IMR-90 (cell line): ENCODE measurements at regions not wholly inside any gene's neighbourhood (a gene's known extent, or its start where the extent isn't known, plus 50 kb on each side); places are given as distances from the start of the nearest gene placed in this dataset.

Source experiments
- ATAC-seq: fragments of 200-7000 bp; cut with Tn5 transposase; 2 replicates; pipeline ENCODE4 v1.9.1; 2020; ENCODE audit warnings: low read depth, mild to moderate bottlenecking, moderate library complexity
- BruUV-seq: library from RNA; stranded (reverse); fragments of 400-500 nt; replicated peaks from 2 replicates; lab custom pipeline; 2021; lab: Mats Ljungman, UMichigan
- CTCF ChIA-PET: fragments of 300-600 bp; formaldehyde crosslinking; extraction: SDS; loops from one replicate; lab custom pipeline; 2021; ENCODE audit warnings: antibody characterized with exemption; lab: Yijun Ruan, JAX
- POLR2A ChIA-PET: fragments of 300-600 bp; sonication (Branson Sonifier 250); formaldehyde crosslinking; loops from one replicate; lab custom pipeline; 2022; ENCODE audit warnings: antibody characterized with exemption; ENCODE audit not compliant: unreplicated experiment; lab: Charles Lee
- DNase-seq: peaks from one replicate; pipeline ENCODE4 v3.0.0; 2013
- H2AFZ ChIP-seq: replicated peaks from 2 replicates; pipeline ENCODE3; 2013; ENCODE audit warnings: low read length, mild to moderate bottlenecking; ENCODE audit not compliant: poor library complexity
- H2AK5ac ChIP-seq: 2 replicates; pipeline ENCODE4 v1.6.1; 2013; ENCODE audit warnings: low read depth, low read length, inconsistent platforms
- H2AK9ac ChIP-seq: replicated peaks from 2 replicates; pipeline ENCODE3; 2013; ENCODE audit warnings: mild to moderate bottlenecking, low read depth, low read length, moderate library complexity; ENCODE audit not compliant: poor library complexity
- H2BK120ac ChIP-seq: 2 replicates; pipeline ENCODE4 v1.6.1; 2013; ENCODE audit warnings: low read depth, low read length, inconsistent platforms
- H2BK15ac ChIP-seq: 3 replicates; pipeline ENCODE4 v1.6.1; 2013; ENCODE audit warnings: low read depth, low read length, inconsistent platforms
- H2BK20ac ChIP-seq: 2 replicates; pipeline ENCODE4 v1.6.1; 2013; ENCODE audit warnings: low read depth, mild to moderate bottlenecking, inconsistent platforms, low read length, moderate library complexity
- H2BK5ac ChIP-seq: 2 replicates; pipeline ENCODE4 v1.6.1; 2013; ENCODE audit warnings: mild to moderate bottlenecking, low read depth, low read length, inconsistent platforms; ENCODE audit not compliant: poor library complexity, severe bottlenecking
- H3K14ac ChIP-seq: replicated peaks from 2 replicates; pipeline ENCODE4 v1.6.1; 2013; ENCODE audit warnings: low read depth, low read length, inconsistent platforms
- H3K18ac ChIP-seq: 2 replicates; pipeline ENCODE4 v1.6.1; 2013; ENCODE audit warnings: low read depth, low read length, control low read depth
- H3K23ac ChIP-seq: 2 replicates; pipeline ENCODE4 v1.6.1; 2013; ENCODE audit warnings: low read depth, low read length, inconsistent platforms
- H3K27ac ChIP-seq: 2 replicates; pipeline ENCODE4 v1.5.1; 2013; ENCODE audit warnings: mild to moderate bottlenecking, control low read depth, low read length; ENCODE audit not compliant: insufficient read depth
- H3K27me3 ChIP-seq: 2 replicates; pipeline ENCODE4 v1.6.1; 2013; ENCODE audit warnings: low read length; ENCODE audit not compliant: control insufficient read depth, insufficient read depth
- H3K36me3 ChIP-seq: 2 replicates; pipeline ENCODE4 v1.6.1; 2013; ENCODE audit warnings: low read length, mixed read lengths; ENCODE audit not compliant: control insufficient read depth, insufficient read depth
- H3K4ac ChIP-seq: 2 replicates; pipeline ENCODE4 v1.6.1; 2013; ENCODE audit warnings: low read depth, low read length, inconsistent platforms
- H3K4me1 ChIP-seq: 2 replicates; pipeline ENCODE4 v1.6.1; 2013; ENCODE audit warnings: low read length, mixed read lengths; ENCODE audit not compliant: control insufficient read depth, insufficient read depth
- H3K4me2 ChIP-seq: 2 replicates; pipeline ENCODE4 v1.6.1; 2013; ENCODE audit warnings: low read depth, mild to moderate bottlenecking, control low read depth, low read length, moderate library complexity
- H3K4me3 ChIP-seq: 2 replicates; pipeline ENCODE4 v1.5.1; 2013; ENCODE audit warnings: low read depth, mild to moderate bottlenecking, control low read depth, low read length, moderate library complexity; ENCODE audit not compliant: insufficient read depth
- H3K56ac ChIP-seq: 2 replicates; pipeline ENCODE4 v1.6.1; 2013; ENCODE audit warnings: low read length, inconsistent platforms; ENCODE audit not compliant: insufficient read depth; ENCODE audit errors: extremely low read depth
- H3K79me1 ChIP-seq, 2 experiments: 2 replicates each; pipeline ENCODE4 v1.6.1; 2013; ENCODE audit warnings: low read length in 2 of 2, inconsistent platforms in 1 of 2, low read depth in 1 of 2
- H3K9ac ChIP-seq: 2 replicates; pipeline ENCODE4 v1.6.1; 2013; ENCODE audit warnings: low read depth, low read length, control low read depth
- H3K9me1 ChIP-seq: 2 replicates; pipeline ENCODE4 v1.6.1; 2013; ENCODE audit warnings: low read length, inconsistent platforms; ENCODE audit not compliant: insufficient read depth
- H3K9me3 ChIP-seq: 2 replicates; pipeline ENCODE4 v1.6.1; 2013; ENCODE audit warnings: low read length; ENCODE audit not compliant: control insufficient read depth, insufficient read depth
- H4K20me1 ChIP-seq: 2 replicates; pipeline ENCODE4 v1.6.1; 2013; ENCODE audit warnings: low read length, inconsistent platforms; ENCODE audit not compliant: insufficient read depth
- H4K5ac ChIP-seq: 2 replicates; pipeline ENCODE4 v1.6.1; 2013; ENCODE audit warnings: mild to moderate bottlenecking, low read depth, low read length, control low read depth
- H4K8ac ChIP-seq, 2 experiments: 2 replicates each; pipeline ENCODE4 v1.6.1; 2013; ENCODE audit warnings: low read depth in 2 of 2, low read length in 2 of 2, control low read depth in 1 of 2, inconsistent platforms in 1 of 2
- H4K91ac ChIP-seq: 2 replicates; pipeline ENCODE4 v1.6.1; 2013; ENCODE audit warnings: low read depth, low read length, inconsistent platforms; ENCODE audit not compliant: insufficient read depth
- BHLHE40 ChIP-seq: fragments of 150-350 bp; IDR thresholded peaks from 2 replicates; pipeline ENCODE4 v1.6.1; 2016; ENCODE audit warnings: mild to moderate bottlenecking, low read depth, low read length
- CEBPB ChIP-seq: IDR thresholded peaks from 2 replicates; pipeline ENCODE4 v1.6.1; 2012; ENCODE audit warnings: low read depth, low read length, improper control_type of control experiment
- CHD1 ChIP-seq: IDR thresholded peaks from 2 replicates; pipeline ENCODE4 v1.6.1; 2012; ENCODE audit warnings: low read depth, low read length, improper control_type of control experiment
- FOS ChIP-seq: fragments of 150-350 bp; IDR thresholded peaks from 2 replicates; pipeline ENCODE4 v1.6.1; 2016; ENCODE audit warnings: low read depth, low read length
- MAFK ChIP-seq: IDR thresholded peaks from 2 replicates; pipeline ENCODE4 v1.6.1; 2012; ENCODE audit warnings: low read depth, low read length, improper control_type of control experiment
- MAZ ChIP-seq: IDR thresholded peaks from 2 replicates; pipeline ENCODE4 v1.6.1; 2012; ENCODE audit warnings: low read depth, mild to moderate bottlenecking, low read length, improper control_type of control experiment, moderate library complexity, borderline replicate concordance
- MXI1 ChIP-seq: IDR thresholded peaks from 2 replicates; pipeline ENCODE4 v1.6.1; 2012; ENCODE audit warnings: low read depth, mild to moderate bottlenecking, low read length, moderate library complexity, borderline replicate concordance
- NFE2L2 ChIP-seq: fragments of 150-350 bp; IDR thresholded peaks from 2 replicates; pipeline ENCODE4 v1.6.1; 2016; ENCODE audit warnings: low read depth, mild to moderate bottlenecking, low read length
- POLR2A ChIP-seq: IDR thresholded peaks from 2 replicates; pipeline ENCODE4 v1.6.1; 2012; ENCODE audit warnings: mild to moderate bottlenecking, low read depth, low read length
- RCOR1 ChIP-seq: IDR thresholded peaks from 2 replicates; pipeline ENCODE4 v1.6.1; 2012; ENCODE audit warnings: mild to moderate bottlenecking, low read length, improper control_type of control experiment; ENCODE audit not compliant: insufficient replicate concordance
- RFX5 ChIP-seq: IDR thresholded peaks from 2 replicates; pipeline ENCODE4 v1.8.0; 2012; ENCODE audit warnings: low read depth, mild to moderate bottlenecking, low read length, moderate library complexity
- SMC3 ChIP-seq: fragments of 150-350 bp; IDR thresholded peaks from 2 replicates; pipeline ENCODE4 v1.6.1; 2016; ENCODE audit warnings: low read depth, mild to moderate bottlenecking, antibody characterized with exemption, low read length, moderate library complexity
- WGBS, 2 experiments: methylation state at CpG; one replicate each; pipeline versions ENCODE4 v1.1.5 to v1.1.7; 2013; ENCODE audit warnings: missing lambda C conversion rate in 2 of 2; ENCODE audit not compliant: insufficient read length in 1 of 2; ENCODE audit errors: extremely low coverage in 2 of 2; 5-methylcytosine and 5-hydroxymethylcytosine counted together
- dilution Hi-C: fragments of 300-500 bp; cut with HindIII; formaldehyde crosslinking; loops from one replicate; pipeline ENCODE4 v1.14.3; 2018; ENCODE audit warnings: low sequenced_read_pairs; ENCODE audit not compliant: unreplicated experiment
- in situ Hi-C: fragments of 300-500 bp; cut with MboI; formaldehyde crosslinking; loops from 3 replicates; pipeline ENCODE4 v1.14.3; 2019; ENCODE audit warnings: low sequenced_read_pairs, inconsistent platforms, mixed read lengths
- intact Hi-C: fragments of 100-400 bp; cut with micrococcal nuclease; formaldehyde crosslinking; loops from 2 replicates; pipeline ENCODE4 v1.10.0; 2022
- TF ChIP-seq, protein P1 (sequence below): fragments of 150-350 bp; IDR thresholded peaks from 2 replicates; pipeline ENCODE4 v1.6.1; 2016; ENCODE audit warnings: low read depth, mild to moderate bottlenecking, low read length, moderate library complexity, borderline replicate concordance
- TF ChIP-seq, protein P2 (sequence below): conservative IDR thresholded peaks from 2 replicates; pipeline ENCODE4 v1.5.1; 2012; ENCODE audit warnings: mild to moderate bottlenecking, low read depth, low read length, improper control_type of control experiment
- TF ChIP-seq, protein P3 (sequence below): fragments of 150-350 bp; IDR thresholded peaks from 2 replicates; pipeline ENCODE4 v1.6.1; 2017; ENCODE audit warnings: mild to moderate bottlenecking, antibody characterized with exemption, low read length, low read depth

DNA sequence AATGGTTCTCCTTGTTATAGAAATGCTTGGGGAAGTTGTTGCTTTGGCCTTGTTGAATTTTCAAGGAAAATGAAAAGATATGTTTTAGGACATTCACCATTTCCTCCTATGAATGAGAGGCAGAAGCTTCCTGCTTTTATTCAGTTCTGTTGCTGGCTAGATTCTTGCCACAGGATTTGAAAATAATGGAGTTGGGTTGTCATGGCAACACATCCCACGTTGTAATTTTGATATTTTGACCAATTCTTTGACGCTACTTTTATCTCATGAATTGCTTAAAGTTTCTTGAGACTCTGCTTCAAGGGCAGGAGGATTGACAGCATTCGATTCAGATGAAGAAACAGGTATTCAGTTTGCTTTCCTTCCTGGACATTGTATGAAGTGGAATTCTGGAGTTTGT is 331.5 kb downstream of the PRDM2 start:
- Histone ChIP-seq H3K14ac (no peak overlapping the region), H3K27ac (no peak overlapping the region), H2BK120ac (no peak overlapping the region), H3K9ac (no peak overlapping the region), H2BK20ac (no peak overlapping the region), H2AFZ (no peak overlapping the region), H3K23ac (no peak overlapping the region), H4K20me1 (no peaks in the 10 kb centered on the region), H3K56ac (no peak overlapping the region), H4K91ac (no peak overlapping the region), H4K5ac (no peak overlapping the region), H2AK9ac (no peak overlapping the region), H3K9me3 (peaks cover 23% of the 10 kb centered on the region), H2AK5ac (no peak overlapping the region), H3K36me3 (no peaks in the 10 kb centered on the region), H3K4me1 (no peaks in the 10 kb centered on the region), H3K4ac (no peak overlapping the region), H3K79me1 (no peaks in the 10 kb centered on the region), H4K8ac (no peak overlapping the region), H3K9me1 (no peaks in the 10 kb centered on the region), H2BK5ac (no peak overlapping the region), H2BK15ac (no peak overlapping the region), H3K27me3 (no peaks in the 10 kb centered on the region), H3K4me3 (no peak overlapping the region), H3K4me2 (no peak overlapping the region), H3K18ac (no peak overlapping the region)
- dilution Hi-C loops = no loop called here
- no CpG with 5 or more reads among the region's 3 CpGs for WGBS, 2 experiments
- ATAC-seq = no peak
- no peak for DNase-seq
- POLR2A ChIA-PET = no interaction called here
- no TSS peak for BruUV-seq
- TF ChIP-seq CHD1 = no peak
- no peak for TF ChIP-seq SMC3
- TF ChIP-seq, protein P1, sequence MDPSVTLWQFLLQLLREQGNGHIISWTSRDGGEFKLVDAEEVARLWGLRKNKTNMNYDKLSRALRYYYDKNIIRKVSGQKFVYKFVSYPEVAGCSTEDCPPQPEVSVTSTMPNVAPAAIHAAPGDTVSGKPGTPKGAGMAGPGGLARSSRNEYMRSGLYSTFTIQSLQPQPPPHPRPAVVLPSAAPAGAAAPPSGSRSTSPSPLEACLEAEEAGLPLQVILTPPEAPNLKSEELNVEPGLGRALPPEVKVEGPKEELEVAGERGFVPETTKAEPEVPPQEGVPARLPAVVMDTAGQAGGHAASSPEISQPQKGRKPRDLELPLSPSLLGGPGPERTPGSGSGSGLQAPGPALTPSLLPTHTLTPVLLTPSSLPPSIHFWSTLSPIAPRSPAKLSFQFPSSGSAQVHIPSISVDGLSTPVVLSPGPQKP = no peak
- no peak for TF ChIP-seq RCOR1
- no peak for TF ChIP-seq MAFK
- no peak for TF ChIP-seq NFE2L2
- no peak for TF ChIP-seq RFX5
- TF ChIP-seq FOS = no peak
- TF ChIP-seq CEBPB = no peak
- TF ChIP-seq MAZ = no peak
- no peak for TF ChIP-seq POLR2A
- no peak for TF ChIP-seq MXI1
- TF ChIP-seq, protein P2, sequence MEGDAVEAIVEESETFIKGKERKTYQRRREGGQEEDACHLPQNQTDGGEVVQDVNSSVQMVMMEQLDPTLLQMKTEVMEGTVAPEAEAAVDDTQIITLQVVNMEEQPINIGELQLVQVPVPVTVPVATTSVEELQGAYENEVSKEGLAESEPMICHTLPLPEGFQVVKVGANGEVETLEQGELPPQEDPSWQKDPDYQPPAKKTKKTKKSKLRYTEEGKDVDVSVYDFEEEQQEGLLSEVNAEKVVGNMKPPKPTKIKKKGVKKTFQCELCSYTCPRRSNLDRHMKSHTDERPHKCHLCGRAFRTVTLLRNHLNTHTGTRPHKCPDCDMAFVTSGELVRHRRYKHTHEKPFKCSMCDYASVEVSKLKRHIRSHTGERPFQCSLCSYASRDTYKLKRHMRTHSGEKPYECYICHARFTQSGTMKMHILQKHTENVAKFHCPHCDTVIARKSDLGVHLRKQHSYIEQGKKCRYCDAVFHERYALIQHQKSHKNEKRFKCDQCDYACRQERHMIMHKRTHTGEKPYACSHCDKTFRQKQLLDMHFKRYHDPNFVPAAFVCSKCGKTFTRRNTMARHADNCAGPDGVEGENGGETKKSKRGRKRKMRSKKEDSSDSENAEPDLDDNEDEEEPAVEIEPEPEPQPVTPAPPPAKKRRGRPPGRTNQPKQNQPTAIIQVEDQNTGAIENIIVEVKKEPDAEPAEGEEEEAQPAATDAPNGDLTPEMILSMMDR = no peak
- no peak for TF ChIP-seq BHLHE40
- TF ChIP-seq, protein P3, sequence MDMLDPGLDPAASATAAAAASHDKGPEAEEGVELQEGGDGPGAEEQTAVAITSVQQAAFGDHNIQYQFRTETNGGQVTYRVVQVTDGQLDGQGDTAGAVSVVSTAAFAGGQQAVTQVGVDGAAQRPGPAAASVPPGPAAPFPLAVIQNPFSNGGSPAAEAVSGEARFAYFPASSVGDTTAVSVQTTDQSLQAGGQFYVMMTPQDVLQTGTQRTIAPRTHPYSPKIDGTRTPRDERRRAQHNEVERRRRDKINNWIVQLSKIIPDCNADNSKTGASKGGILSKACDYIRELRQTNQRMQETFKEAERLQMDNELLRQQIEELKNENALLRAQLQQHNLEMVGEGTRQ = no peak
- intact Hi-C loops = no loop called here
- in situ Hi-C loops = no loop called here
- CTCF ChIA-PET = no interaction called here
